HG03442 (cell line): ENCODE measurements at regions not wholly inside any gene's neighbourhood (a gene's known extent, or its start where the extent isn't known, plus 50 kb on each side); places are given as distances from the start of the nearest gene placed in this dataset.
"Not testable (repeated sequence)": the region's sequence is repeated elsewhere in the genome, so short reads cannot be mapped to it uniquely, and the experiment has no call there.

Experiments used
- ATAC-seq: cut with Tn5 transposase; IDR thresholded peaks from one replicate; pipeline ENCODE4 v1.9.1; 2021; ENCODE audit warnings: mild to moderate bottlenecking, moderate library complexity; ENCODE audit not compliant: unreplicated experiment

GRCh38 chr12:131386781-131387180 lies 324.1 kb upstream of the SFSWAP start:
- ATAC-seq = no peak

GRCh38 chr12:131387281-131388163 lies 323.4 kb upstream of the SFSWAP start:
- ATAC-seq = no peak

- ATAC-seq = not testable (repeated sequence)
Observed at GRCh38 chr12:131388164-131389053, 322.5 kb upstream of the SFSWAP start.

GRCh38 chr12:131389054-131390013 lies 321.6 kb upstream of the SFSWAP start:
- no peak for ATAC-seq

GRCh38 chr12:131390412-131391334 lies 320.2 kb upstream of the SFSWAP start:
- ATAC-seq = no peak

GRCh38 chr12:131391399-131391798 lies 319.5 kb upstream of the SFSWAP start:
- ATAC-seq = no peak

GRCh38 chr12:131394752-131395151 lies 316.1 kb upstream of the SFSWAP start:
- not testable (repeated sequence) for ATAC-seq

GRCh38 chr12:131395209-131395684 lies 315.6 kb upstream of the SFSWAP start:
- not testable (repeated sequence) for ATAC-seq

GRCh38 chr12:131395971-131396573 lies 314.8 kb upstream of the SFSWAP start:
- no peak for ATAC-seq

- ATAC-seq = no peak
Observed at GRCh38 chr12:131397493-131398181, 313.3 kb upstream of the SFSWAP start.

- no peak for ATAC-seq
Observed at GRCh38 chr12:131399000-131399399, 311.9 kb upstream of the SFSWAP start.

GRCh38 chr12:131400668-131401294 lies 310.1 kb upstream of the SFSWAP start:
- not testable (repeated sequence) for ATAC-seq

- not testable (repeated sequence) for ATAC-seq
Observed at GRCh38 chr12:131401907-131402633, 308.8 kb upstream of the SFSWAP start.

GRCh38 chr12:131402781-131403396 lies 308.0 kb upstream of the SFSWAP start:
- no peak for ATAC-seq

GRCh38 chr12:131403676-131404075 lies 307.2 kb upstream of the SFSWAP start:
- no peak for ATAC-seq

- ATAC-seq = no peak
Observed at GRCh38 chr12:131404705-131405104, 306.2 kb upstream of the SFSWAP start.
